Jurkat, Clone E6-1 (cell line): ENCODE measurements at regions not wholly inside any gene's neighbourhood (a gene's known extent, or its start where the extent isn't known, plus 50 kb on each side); places are given as distances from the start of the nearest gene placed in this dataset.
A peak's percentile ranks its signal among the peaks of the same experiment; 100 is the strongest.
"Not testable (repeated sequence)": the region's sequence is repeated elsewhere in the genome, so short reads cannot be mapped to it uniquely, and the experiment has no call there.

Experiments used
- DNase-seq: peaks from one replicate; pipeline ENCODE4 v3.0.0-alpha.2; 2011; ENCODE audit warnings: low read depth, low spot score
- H3K4me3 ChIP-seq: 2 replicates; pipeline ENCODE4 v1.5.1; 2011; ENCODE audit warnings: mild to moderate bottlenecking, low read length, control low read depth, moderate library complexity

GRCh38 chr3:127445581-127446343 is 144.8 kb downstream of the TPRA1 start:
- DNase-seq: no peak
- H3K4me3 ChIP-seq: no peak overlapping the region

DNA sequence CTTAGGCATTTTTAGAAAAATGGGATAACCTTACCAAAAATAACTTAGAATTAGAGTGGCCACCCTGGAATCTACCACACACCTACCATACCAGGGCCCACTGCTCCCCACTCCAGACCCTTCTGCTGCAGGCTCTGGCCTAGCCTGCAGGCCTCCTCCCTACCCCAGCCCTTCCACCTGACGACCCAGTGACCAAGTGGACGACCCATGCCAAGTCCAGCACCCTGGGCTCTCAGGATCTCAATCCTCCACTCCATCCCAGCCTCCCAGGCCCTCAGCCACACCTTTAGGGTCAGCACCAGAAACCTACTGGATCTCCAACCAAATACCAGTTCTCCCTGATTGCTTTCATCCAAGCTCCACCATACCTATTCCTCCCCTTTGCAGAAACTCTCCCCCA is 145.8 kb downstream of the TPRA1 start:
- H3K4me3 ChIP-seq: no peak overlapping the region
- no peak for DNase-seq

DNA sequence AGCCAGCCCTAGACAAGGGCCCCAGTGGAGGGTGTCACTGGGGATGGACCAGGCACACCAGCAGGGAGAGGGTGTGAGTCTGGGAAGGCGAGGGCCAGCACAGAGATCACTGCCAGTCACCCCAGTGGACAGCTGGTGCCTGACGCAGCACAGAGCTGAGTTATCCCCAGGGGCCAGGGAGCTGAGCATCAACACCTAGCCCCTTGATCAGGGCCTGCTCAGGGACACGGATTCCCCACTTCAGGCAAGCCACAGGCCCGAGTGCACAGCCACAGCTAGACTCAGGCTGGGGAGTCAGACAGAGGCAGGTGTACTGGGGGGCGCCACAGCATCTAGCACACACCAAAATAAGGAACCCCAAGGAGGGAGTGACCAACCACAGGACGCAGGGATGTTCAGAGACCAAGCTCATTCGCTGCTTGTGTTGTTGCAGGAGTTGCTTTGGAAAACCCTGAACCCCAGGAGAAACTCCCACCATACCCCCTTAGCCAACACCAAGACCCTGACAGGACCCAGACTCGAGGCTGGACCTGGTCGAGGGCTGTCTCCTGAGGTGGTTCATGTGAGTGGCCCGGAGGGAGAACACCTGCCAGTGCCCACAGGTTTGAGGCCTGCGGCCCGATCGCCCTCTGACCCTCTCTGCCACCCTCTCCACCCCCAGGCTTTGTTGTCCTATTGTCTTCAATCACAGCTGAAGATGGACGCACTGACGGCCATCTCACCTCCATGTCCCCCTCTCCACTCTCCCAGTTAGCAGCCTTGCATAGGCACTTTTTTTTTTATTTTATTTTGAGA is 146.8 kb downstream of the TPRA1 start:
- H3K4me3 ChIP-seq: no peak overlapping the region
- DNase-seq: no peak

DNA sequence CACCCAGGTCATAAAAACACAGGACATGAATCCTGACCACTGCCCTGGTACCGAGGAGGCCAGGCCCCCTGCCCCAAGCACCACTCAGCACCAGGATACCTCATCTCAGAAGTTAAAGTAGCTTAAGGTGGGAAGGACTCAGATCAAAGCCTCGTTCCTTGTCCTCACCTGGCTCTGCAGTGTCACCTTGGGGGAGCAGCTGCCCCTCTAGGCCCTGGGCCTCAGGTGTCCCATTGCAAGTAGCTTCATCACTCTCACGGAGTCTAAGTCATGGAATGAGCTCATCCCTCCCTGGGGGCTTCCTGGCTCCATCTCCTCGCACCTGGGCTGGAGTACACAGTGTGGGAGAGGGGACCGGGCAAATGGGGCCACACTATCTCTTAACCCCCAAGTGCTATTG is 148.0 kb downstream of the TPRA1 start:
- H3K4me3 ChIP-seq: no peak overlapping the region
- no peak for DNase-seq

DNA sequence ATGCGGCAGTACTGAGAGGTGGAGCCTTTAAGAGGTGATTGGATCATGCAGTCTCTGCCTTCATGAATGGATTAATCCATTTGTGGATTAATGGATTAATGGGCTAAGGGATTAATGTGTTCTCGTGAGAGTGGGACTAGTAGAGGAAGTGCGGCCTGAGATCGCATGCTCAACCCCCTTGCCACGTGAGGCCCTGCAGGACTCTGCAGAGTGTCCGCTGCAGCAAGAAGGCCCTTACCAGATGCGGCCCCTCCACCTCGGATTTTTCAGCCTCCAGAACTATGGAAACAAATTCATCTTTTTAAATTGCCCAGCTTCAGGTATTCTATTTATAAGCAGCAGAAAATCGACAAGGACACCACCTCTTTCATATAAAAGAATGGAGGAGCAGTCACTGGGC is 148.8 kb downstream of the TPRA1 start:
- no peak overlapping the region for H3K4me3 ChIP-seq
- DNase-seq: no peak

- H3K4me3 ChIP-seq: no peak overlapping the region
- DNase-seq: no peak
Observed at GRCh38 chr3:127440384-127440783, 150.1 kb downstream of the TPRA1 start.

GRCh38 chr3:127439621-127440020 is 150.9 kb downstream of the TPRA1 start:
- no peak for DNase-seq
- H3K4me3 ChIP-seq: no peak overlapping the region

DNA sequence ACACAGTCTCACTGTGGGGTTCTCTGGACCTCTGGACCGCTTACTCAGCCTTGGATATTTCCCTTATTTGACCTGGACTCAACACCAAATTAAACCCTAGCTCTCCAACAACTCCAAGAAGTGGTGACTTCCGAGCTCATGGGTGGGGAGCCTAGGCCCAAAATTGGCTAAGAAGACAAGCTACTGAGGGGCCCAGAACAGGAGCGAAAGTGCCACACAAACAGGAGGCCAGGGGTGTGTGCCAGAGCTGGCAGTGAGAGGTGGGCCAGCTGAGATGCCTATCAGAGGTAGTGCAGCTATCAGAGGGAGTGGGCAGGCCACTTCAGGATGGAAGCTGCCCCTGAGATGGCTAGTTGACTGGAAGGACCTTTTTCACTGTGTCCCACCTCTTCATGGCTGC is 151.1 kb upstream of the PRR20G start:
- H3K4me3 ChIP-seq: no peak overlapping the region
- no peak for DNase-seq

DNA sequence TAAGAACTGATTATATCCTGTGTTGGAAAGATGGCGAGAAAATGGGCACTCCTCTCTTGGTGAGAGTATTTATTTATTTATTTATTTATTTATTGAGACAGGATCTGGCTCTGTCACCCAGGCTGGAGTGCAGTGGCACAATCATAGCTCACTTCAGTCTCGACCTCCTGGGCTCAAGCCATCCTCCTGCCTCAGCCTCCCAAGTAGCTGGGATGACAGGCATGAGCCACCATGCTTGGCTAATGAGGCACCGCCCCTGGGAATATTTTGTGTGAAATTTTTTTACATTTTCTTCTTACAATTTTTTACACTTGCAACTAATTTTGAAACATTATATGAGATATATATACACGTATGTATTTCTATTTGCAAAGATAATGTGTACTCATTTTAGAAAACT is 150.5 kb upstream of the PRR20G start:
- no peak overlapping the region for H3K4me3 ChIP-seq
- no peak for DNase-seq

DNA sequence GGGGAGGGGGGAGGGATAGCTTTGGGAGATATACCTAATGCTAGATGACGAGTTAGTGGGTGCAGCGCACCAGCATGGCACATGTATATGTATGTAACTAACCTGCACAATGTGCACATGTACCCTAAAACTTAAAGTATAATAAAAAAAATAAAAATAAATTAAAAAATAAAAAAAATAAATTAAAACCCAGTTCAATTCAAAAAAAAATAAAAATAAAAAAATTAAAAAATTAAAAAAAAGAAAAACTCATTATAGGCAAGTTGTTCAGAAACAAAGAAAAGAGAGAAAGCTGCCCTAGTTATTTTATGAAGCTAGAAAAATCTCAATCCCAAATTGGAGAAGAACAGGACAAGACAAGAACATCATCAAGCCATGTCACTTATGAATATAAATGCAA is 147.5 kb upstream of the PRR20G start:
- H3K4me3 ChIP-seq, DNase-seq: not testable (repeated sequence)

DNA sequence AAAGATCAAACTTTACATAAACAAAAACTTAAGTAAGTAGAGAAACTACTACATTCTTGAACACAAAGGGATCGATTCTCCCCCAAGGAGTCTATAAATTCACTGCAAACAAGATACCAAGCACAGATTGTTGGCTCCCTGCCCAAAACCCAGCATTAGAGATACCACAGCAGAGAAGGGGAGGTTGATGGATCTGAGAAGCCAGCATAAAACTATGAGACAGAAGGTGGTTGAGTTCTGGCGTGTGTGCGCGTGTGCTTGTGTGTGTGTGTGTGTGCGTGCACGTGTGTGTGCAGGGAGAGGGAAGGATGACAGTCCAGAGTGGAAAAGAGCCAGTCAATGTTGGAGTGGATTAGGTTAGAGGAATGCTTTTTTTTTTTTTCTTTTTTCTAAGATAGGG is 143.2 kb upstream of the PRR20G start:
- DNase-seq: peak; percentile 53
- H3K4me3 ChIP-seq: no peak overlapping the region

- H3K4me3 ChIP-seq: no peak overlapping the region
- no peak for DNase-seq
Observed at GRCh38 chr3:127428344-127428997, 140.6 kb upstream of the PRR20G start.

GRCh38 chr3:127427666-127428065 is 139.8 kb upstream of the PRR20G start:
- DNase-seq: no peak
- H3K4me3 ChIP-seq: no peak overlapping the region

DNA sequence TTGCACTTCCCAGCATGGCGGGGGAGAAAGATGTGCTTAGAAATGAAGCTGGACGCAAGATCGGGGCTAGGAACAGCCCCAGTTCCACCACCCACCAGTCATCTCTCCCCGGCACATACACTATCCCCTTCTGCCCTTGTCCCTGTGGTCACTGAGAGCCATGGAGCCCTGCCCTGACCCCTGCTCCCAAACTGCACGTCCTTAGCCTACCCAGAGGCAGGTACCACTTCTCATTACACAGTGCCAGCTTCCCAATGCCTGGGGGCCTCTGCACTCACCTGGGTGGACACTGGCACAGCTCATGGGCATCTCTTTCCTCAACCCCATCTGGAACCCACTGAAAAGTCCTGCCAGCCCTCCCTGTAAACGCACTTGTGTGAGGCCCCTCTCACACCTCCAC is 139.3 kb upstream of the PRR20G start:
- no peak overlapping the region for H3K4me3 ChIP-seq
- no peak for DNase-seq

DNA sequence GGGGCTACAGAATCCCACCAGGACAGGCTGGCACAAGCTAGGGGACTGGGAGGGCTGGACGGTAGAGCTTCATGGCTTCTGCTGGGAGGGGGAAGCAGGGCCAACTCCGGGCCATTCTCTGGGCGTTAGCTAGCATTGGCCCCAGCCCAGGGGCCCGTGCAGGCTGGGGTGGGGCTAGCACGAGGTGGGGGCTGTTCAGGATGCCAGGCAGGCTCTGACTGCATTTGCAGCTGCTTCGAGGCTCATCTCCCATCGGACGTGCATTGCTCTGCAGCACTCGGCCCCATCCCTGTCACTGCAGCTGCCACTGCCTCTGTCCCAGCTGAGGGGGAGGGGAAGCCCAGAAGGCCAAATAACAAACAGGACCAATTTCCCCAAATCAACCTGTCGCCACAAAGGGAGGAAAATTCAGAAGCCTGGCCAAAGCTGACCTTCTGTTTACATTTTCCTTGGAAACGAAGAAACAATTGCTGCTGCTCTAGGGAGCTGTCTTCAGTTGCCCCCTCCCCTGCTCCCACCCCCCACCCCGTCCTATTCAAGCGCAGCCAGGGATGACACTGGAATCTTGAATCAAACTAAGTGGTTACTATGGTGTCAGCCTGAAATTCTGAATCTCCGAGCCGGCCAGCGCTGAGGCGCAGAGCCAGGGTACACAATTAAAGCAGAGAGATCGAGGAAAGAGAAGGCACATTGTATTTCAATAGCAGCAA is 138.8 kb upstream of the PRR20G start:
- H3K4me3 ChIP-seq: no peak overlapping the region
- no peak for DNase-seq

- no peak overlapping the region for H3K4me3 ChIP-seq
- DNase-seq: no peak
Observed at GRCh38 chr3:127425505-127426443, 137.9 kb upstream of the PRR20G start.

- DNase-seq: no peak
- no peak overlapping the region for H3K4me3 ChIP-seq
Observed at GRCh38 chr3:127424766-127425504, 137.1 kb upstream of the PRR20G start.
